Liver (tissue), 8 donors: ENCODE measurements at regions not wholly inside any gene's neighbourhood (a gene's known extent, or its start where the extent isn't known, plus 50 kb on each side); places are given as distances from the start of the nearest gene placed in this dataset.
"Not testable (repeated sequence)": the region's sequence is repeated elsewhere in the genome, so short reads cannot be mapped to it uniquely, and the experiment has no call there.

ENCODE experiments used
- DNase-seq: peaks from one replicate; pipeline ENCODE4 v3.0.0-alpha.2; 2017; ENCODE audit warnings: low spot score
- H3K27ac ChIP-seq, 2 donors: one replicate each; pipeline ENCODE4 v1.7.0; 2013; ENCODE audit warnings: inconsistent platforms in 2 of 2, low read length in 2 of 2, control low read depth in 1 of 2, low read depth in 1 of 2, mild to moderate bottlenecking in 1 of 2
- H3K27me3 ChIP-seq, 4 donors: one replicate each; pipeline versions ENCODE4 v1.6.1 to v1.7.0; 2013; ENCODE audit warnings: low read length in 3 of 4, inconsistent platforms in 1 of 4, mild to moderate bottlenecking in 1 of 4, moderate library complexity in 1 of 4; ENCODE audit not compliant: control insufficient read depth in 4 of 4, insufficient read depth in 4 of 4
- H3K36me3 ChIP-seq, 4 donors: one replicate each; pipeline versions ENCODE4 v1.6.1 to v1.7.0; 2013; ENCODE audit warnings: low read length in 3 of 4, mild to moderate bottlenecking in 3 of 4, low read depth in 1 of 4, moderate library complexity in 1 of 4; ENCODE audit not compliant: control insufficient read depth in 4 of 4, insufficient read depth in 3 of 4
- H3K4me1 ChIP-seq, 4 donors: one replicate each; pipeline versions ENCODE4 v1.6.1 to v1.7.0; 2013; ENCODE audit warnings: low read length in 3 of 4, mild to moderate bottlenecking in 3 of 4, moderate library complexity in 1 of 4; ENCODE audit not compliant: control insufficient read depth in 4 of 4, insufficient read depth in 4 of 4
- H3K4me3 ChIP-seq, 3 donors: one replicate each; pipeline versions ENCODE4 v1.6.1 to v1.7.0; 2013; ENCODE audit warnings: low read length in 3 of 3, control low read depth in 1 of 3, low read depth in 1 of 3, mild to moderate bottlenecking in 1 of 3
- H3K9ac ChIP-seq, 2 donors: one replicate each; pipeline ENCODE4 v1.7.0; 2013; ENCODE audit warnings: low read length in 2 of 2, mild to moderate bottlenecking in 2 of 2, moderate library complexity in 2 of 2, control low read depth in 1 of 2, low read depth in 1 of 2
- H3K9me3 ChIP-seq, 4 donors: one replicate each; pipeline versions ENCODE4 v1.6.1 to v1.7.0; 2013; ENCODE audit warnings: low read length in 3 of 4; ENCODE audit not compliant: control insufficient read depth in 4 of 4
- CTCF ChIP-seq: fragments of 150-350 bp; IDR thresholded peaks from 2 replicates; pipeline ENCODE4 v1.5.1; 2017; ENCODE audit warnings: improper control_type of control experiment, low read depth, low read length; ENCODE audit not compliant: missing input control
- FOXA1 ChIP-seq: IDR thresholded peaks from 2 replicates; pipeline ENCODE4 v1.6.1; 2016; ENCODE audit warnings: antibody characterized with exemption
- FOXA2 ChIP-seq: IDR thresholded peaks from 2 replicates; pipeline ENCODE4 v1.6.1; 2016; ENCODE audit warnings: antibody characterized with exemption
- HNF4A ChIP-seq, 2 donors: conservative IDR thresholded peaks; 2 replicates each; pipeline ENCODE4 v1.6.1; 2016; ENCODE audit warnings: antibody characterized with exemption in 2 of 2, mild to moderate bottlenecking in 2 of 2
- HNF4G ChIP-seq: IDR thresholded peaks from 2 replicates; pipeline ENCODE4 v1.6.1; 2016; ENCODE audit warnings: antibody characterized with exemption
- JUND ChIP-seq, 2 donors: IDR thresholded peaks; 2 replicates each; pipeline ENCODE4 v1.6.1; 2016; ENCODE audit warnings: antibody characterized with exemption in 2 of 2
- RAD21 ChIP-seq, 2 donors: IDR thresholded peaks; 2 replicates each; pipeline ENCODE4 v1.6.1; 2016; ENCODE audit warnings: antibody characterized with exemption in 2 of 2, mild to moderate bottlenecking in 2 of 2
- REST ChIP-seq: IDR thresholded peaks from 2 replicates; pipeline ENCODE4 v1.6.1; 2016; ENCODE audit warnings: antibody characterized with exemption, mild to moderate bottlenecking
- RXRA ChIP-seq, 2 donors: IDR thresholded peaks; 2 replicates each; pipeline ENCODE4 v1.6.1; 2017 to 2018; ENCODE audit warnings: antibody characterized with exemption in 2 of 2, mild to moderate bottlenecking in 1 of 2
- SP1 ChIP-seq: IDR thresholded peaks from 2 replicates; pipeline ENCODE4 v1.6.1; 2018; ENCODE audit warnings: antibody characterized with exemption, mild to moderate bottlenecking
- TAF1 ChIP-seq: conservative IDR thresholded peaks from 2 replicates; pipeline ENCODE4 v1.6.1; 2016; ENCODE audit warnings: antibody characterized with exemption, mild to moderate bottlenecking
- ZBTB33 ChIP-seq: IDR thresholded peaks from 2 replicates; pipeline ENCODE4 v1.6.1; 2016; ENCODE audit warnings: antibody characterized with exemption
- WGBS: extraction: QIAGEN DNeasy Blood & Tissue Kit; methylation state at CpG from one replicate; pipeline ENCODE4 v1.1.7; 2013; 5-methylcytosine and 5-hydroxymethylcytosine counted together
- donor health status: healthy.
- donor health status: healthy.
- donor health status: healthy.
- donor health status: healthy.
- donor health status: healthy.

- no peak overlapping the region for H3K4me3 ChIP-seq
- no peaks in the 10 kb centered on the region for H3K9me3 ChIP-seq
Observed at GRCh38 chr15:95635666-95636065, 694.8 kb upstream of the NR2F2 start.

GRCh38 chr15:95636107-95636506, 694.4 kb upstream of the NR2F2 start:
- no peak overlapping the region for H3K9ac ChIP-seq
- H3K27me3 ChIP-seq: no peaks in the 10 kb centered on the region

More at GRCh38 chr15:95635666-95636065, 694.8 kb upstream of the NR2F2 start:
- H3K4me1 ChIP-seq: no peaks in the 10 kb centered on the region
- H3K27ac ChIP-seq: no peak overlapping the region
- 88% methylated on average over 2 of the region's 2 CpGs for WGBS
- TF ChIP-seq RXRA (IDR thresholded peaks at IDR 0.05): no peak
- TF ChIP-seq HNF4G: no peak
- TF ChIP-seq JUND (IDR thresholded peaks at IDR 0.05): no peak
- TF ChIP-seq CTCF: no peak
- no peak for TF ChIP-seq FOXA2
- TF ChIP-seq RAD21 (IDR thresholded peaks at IDR 0.05): no peak
- no peaks in the 10 kb centered on the region for H3K36me3 ChIP-seq
- H3K9ac ChIP-seq: no peak overlapping the region
- H3K27me3 ChIP-seq: no peaks in the 10 kb centered on the region
- no peak for DNase-seq

GRCh38 chr15:95637234-95637633, 693.3 kb upstream of the NR2F2 start:
- not testable (repeated sequence) for DNase-seq, H3K4me3 ChIP-seq, H3K9me3 ChIP-seq, H3K27me3 ChIP-seq, H3K36me3 ChIP-seq, H3K27ac ChIP-seq, H3K9ac ChIP-seq, H3K4me1 ChIP-seq
- WGBS: 90% methylated on average over 3 of the region's 3 CpGs

More at GRCh38 chr15:95636107-95636506, 694.4 kb upstream of the NR2F2 start:
- 93% methylated on average over 4 of the region's 4 CpGs for WGBS
- Histone ChIP-seq H3K9me3 (no peaks in the 10 kb centered on the region), H3K4me3 (no peak overlapping the region), H3K4me1 (no peaks in the 10 kb centered on the region), H3K36me3 (no peaks in the 10 kb centered on the region), H3K27ac (no peak overlapping the region)
- DNase-seq: no peak
- TF ChIP-seq REST: no peak
- TF ChIP-seq FOXA1: no peak
- no peak for TF ChIP-seq HNF4A (conservative IDR thresholded peaks at IDR 0.05)
- no peak for TF ChIP-seq TAF1
- no peak for TF ChIP-seq SP1
- TF ChIP-seq ZBTB33: no peak
